PC-3 (cell line): ENCODE measurements at regions not wholly inside any gene's neighbourhood (a gene's known extent, or its start where the extent isn't known, plus 50 kb on each side); places are given as distances from the start of the nearest gene placed in this dataset.
A peak's percentile ranks its signal among the peaks of the same experiment; 100 is the strongest.
"Not testable (repeated sequence)": the region's sequence is repeated elsewhere in the genome, so short reads cannot be mapped to it uniquely, and the experiment has no call there.

Experiments used
- ATAC-seq: fragments of 200-7000 bp; cut with Tn5 transposase; 2 replicates; pipeline ENCODE4 v1.9.1; 2020; ENCODE audit warnings: mild to moderate bottlenecking, moderate library complexity
- BruUV-seq: library from RNA; stranded (reverse); fragments of 400-500 nt; replicated peaks from 2 replicates; lab custom pipeline; 2021; lab: Mats Ljungman, UMichigan
- CTCF ChIA-PET: fragments of 300-600 bp; sonication (Branson Sonifier 250); formaldehyde crosslinking; loops from one replicate; lab custom pipeline; 2022; ENCODE audit warnings: antibody characterized with exemption; lab: Charles Lee
- POLR2A ChIA-PET: fragments of 300-600 bp; sonication (Branson Sonifier 250); formaldehyde crosslinking; loops from one replicate; lab custom pipeline; 2022; ENCODE audit warnings: antibody characterized with exemption; ENCODE audit not compliant: unreplicated experiment; lab: Charles Lee
- DNase-seq: peaks from one replicate; pipeline ENCODE4 v3.0.0-alpha.2; 2015
- H2AFZ ChIP-seq: fragments of 300-600 bp; sonication (generic); 2 replicates; pipeline ENCODE4 v1.6.0; 2016; ENCODE audit warnings: antibody characterized with exemption, low read length
- H3F3A ChIP-seq: fragments of 300-600 bp; sonication (generic); one replicate; pipeline ENCODE4 v1.6.0; 2017; ENCODE audit warnings: antibody characterized with exemption, low read length, control low read depth, mild to moderate bottlenecking; ENCODE audit not compliant: unreplicated experiment
- H3K27ac ChIP-seq: fragments of 300-600 bp; sonication (generic); 2 replicates; pipeline ENCODE4 v1.5.1; 2016; ENCODE audit warnings: mild to moderate bottlenecking, low read length
- H3K27me3 ChIP-seq: fragments of 300-600 bp; sonication (generic); 2 replicates; pipeline ENCODE4 v1.6.1; 2016; ENCODE audit warnings: low read length, mixed read lengths
- H3K36me3 ChIP-seq: fragments of 300-600 bp; sonication (generic); 2 replicates; pipeline ENCODE4 v1.6.1; 2016; ENCODE audit warnings: low read depth, mixed run types, low read length, mixed read lengths
- H3K4me1 ChIP-seq: fragments of 300-600 bp; sonication (generic); 2 replicates; pipeline ENCODE4 v1.5.1; 2016; ENCODE audit warnings: low read length; ENCODE audit not compliant: insufficient read depth
- H3K4me2 ChIP-seq: fragments of 300-600 bp; sonication (generic); 2 replicates; pipeline ENCODE4 v1.6.0; 2016; ENCODE audit warnings: low read length
- H3K4me3 ChIP-seq: fragments of 300-600 bp; sonication (generic); 2 replicates; pipeline ENCODE4 v1.5.1; 2016; ENCODE audit warnings: mild to moderate bottlenecking, low read length, mixed read lengths
- H3K79me2 ChIP-seq: fragments of 300-600 bp; sonication (generic); 2 replicates; pipeline ENCODE4 v1.6.1; 2017; ENCODE audit warnings: low read length, mixed read lengths
- H3K9ac ChIP-seq: fragments of 300-600 bp; sonication (generic); 2 replicates; pipeline ENCODE4 v1.6.0; 2016; ENCODE audit warnings: mild to moderate bottlenecking, low read length
- H3K9me2 ChIP-seq: fragments of 300-600 bp; sonication (generic); replicated peaks from 2 replicates; pipeline ENCODE4 v1.6.1; 2016; ENCODE audit warnings: mixed run types, low read length, mixed read lengths
- H3K9me3 ChIP-seq: fragments of 300-600 bp; sonication (generic); 2 replicates; pipeline ENCODE4 v1.6.1; 2016; ENCODE audit warnings: low read length, mixed read lengths
- H4K20me1 ChIP-seq: fragments of 300-600 bp; sonication (generic); 2 replicates; pipeline ENCODE4 v1.6.1; 2016; ENCODE audit warnings: low read length, mixed read lengths
- EZH2 ChIP-seq: fragments of 300-600 bp; sonication (generic); IDR thresholded peaks from one replicate; pipeline ENCODE4 v1.6.1; 2017; ENCODE audit warnings: antibody characterized with exemption, mild to moderate bottlenecking, low read length; ENCODE audit not compliant: unreplicated experiment
- EZH2phosphoT487 ChIP-seq: fragments of 300-600 bp; sonication (generic); IDR thresholded peaks from 2 replicates; pipeline ENCODE4 v1.6.1; 2018; ENCODE audit warnings: mild to moderate bottlenecking, antibody characterized with exemption, low read length, borderline replicate concordance
- intact Hi-C: fragments of 100-400 bp; cut with micrococcal nuclease; formaldehyde crosslinking; loops from 2 replicates; pipeline ENCODE4 v1.9.0; 2023
- TF ChIP-seq, protein P1 (sequence below): fragments of 300-600 bp; sonication (generic); conservative IDR thresholded peaks from 2 replicates; pipeline ENCODE4 v1.5.1; 2017; ENCODE audit warnings: antibody characterized with exemption, low read depth, mild to moderate bottlenecking, low read length

DNA sequence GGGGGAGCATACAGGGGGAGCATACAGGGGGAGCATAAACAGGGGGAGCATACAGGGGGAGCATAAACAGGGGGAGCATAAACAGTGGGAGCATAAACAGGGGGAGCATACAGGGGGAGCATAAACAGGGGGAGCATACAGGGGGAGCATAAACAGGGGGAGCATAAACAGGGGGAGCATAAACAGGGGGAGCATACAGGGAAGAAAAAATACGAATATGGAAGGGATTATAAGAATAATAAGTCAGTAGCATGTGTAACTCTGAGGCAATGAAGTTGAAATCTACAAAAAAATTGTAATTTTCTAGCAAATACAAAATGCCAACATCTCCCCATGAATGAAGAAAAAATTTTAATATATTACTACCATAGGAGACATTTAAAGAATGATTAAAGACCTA is 101.3 kb upstream of the FOXQ1 start:
- DNase-seq, intact Hi-C loops, H3K4me1 ChIP-seq, POLR2A ChIA-PET, H3K4me2 ChIP-seq, H3K36me3 ChIP-seq, H3K9me2 ChIP-seq, ATAC-seq, H2AFZ ChIP-seq, H3K27ac ChIP-seq, CTCF ChIA-PET, H3K9ac ChIP-seq, H3F3A ChIP-seq, H3K9me3 ChIP-seq, H3K4me3 ChIP-seq, BruUV-seq, H4K20me1 ChIP-seq, H3K79me2 ChIP-seq: not testable (repeated sequence)
- H3K27me3 ChIP-seq = peaks cover 73% of the 10 kb centered on the region

DNA sequence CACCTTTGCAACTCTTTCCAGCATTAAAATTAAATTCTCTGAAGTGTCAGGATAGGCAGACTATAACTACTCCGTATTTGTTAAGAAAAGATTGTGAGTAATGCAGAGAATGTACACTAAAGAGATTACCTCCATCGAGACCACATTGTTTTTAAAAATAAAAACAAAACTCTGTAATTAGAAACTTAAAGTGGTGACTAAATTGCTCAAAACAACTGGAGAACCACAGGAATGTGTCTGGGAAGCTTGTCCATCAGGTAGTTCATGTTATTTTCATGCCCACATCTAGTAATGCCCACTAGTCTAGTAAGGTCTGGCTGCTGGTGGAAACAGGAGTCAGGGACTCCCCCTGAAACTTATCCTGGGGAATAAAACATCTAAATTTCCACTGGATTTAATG is 103.0 kb upstream of the FOXQ1 start:
- H3K9me3 ChIP-seq = no peaks in the 10 kb centered on the region
- no peaks in the 10 kb centered on the region for H3F3A ChIP-seq
- H3K9me2 ChIP-seq = no peaks in the 10 kb centered on the region
- ChIA-PET CTCF (no interaction called here), POLR2A (no interaction called here)
- DNase-seq (peak; percentile 7), ATAC-seq (no peak)
- no peaks in the 10 kb centered on the region for H4K20me1 ChIP-seq
- no TSS peak for BruUV-seq
- intact Hi-C loops = no loop called here
- H3K4me1 ChIP-seq = no peaks in the 10 kb centered on the region
- no peak overlapping the region for H3K4me3 ChIP-seq
- no peak overlapping the region for H3K9ac ChIP-seq
- H3K27ac ChIP-seq = no peak overlapping the region
- no peaks in the 10 kb centered on the region for H3K79me2 ChIP-seq
- no peak for TF ChIP-seq EZH2phosphoT487
- no peak for TF ChIP-seq EZH2
- TF ChIP-seq, protein P1, sequence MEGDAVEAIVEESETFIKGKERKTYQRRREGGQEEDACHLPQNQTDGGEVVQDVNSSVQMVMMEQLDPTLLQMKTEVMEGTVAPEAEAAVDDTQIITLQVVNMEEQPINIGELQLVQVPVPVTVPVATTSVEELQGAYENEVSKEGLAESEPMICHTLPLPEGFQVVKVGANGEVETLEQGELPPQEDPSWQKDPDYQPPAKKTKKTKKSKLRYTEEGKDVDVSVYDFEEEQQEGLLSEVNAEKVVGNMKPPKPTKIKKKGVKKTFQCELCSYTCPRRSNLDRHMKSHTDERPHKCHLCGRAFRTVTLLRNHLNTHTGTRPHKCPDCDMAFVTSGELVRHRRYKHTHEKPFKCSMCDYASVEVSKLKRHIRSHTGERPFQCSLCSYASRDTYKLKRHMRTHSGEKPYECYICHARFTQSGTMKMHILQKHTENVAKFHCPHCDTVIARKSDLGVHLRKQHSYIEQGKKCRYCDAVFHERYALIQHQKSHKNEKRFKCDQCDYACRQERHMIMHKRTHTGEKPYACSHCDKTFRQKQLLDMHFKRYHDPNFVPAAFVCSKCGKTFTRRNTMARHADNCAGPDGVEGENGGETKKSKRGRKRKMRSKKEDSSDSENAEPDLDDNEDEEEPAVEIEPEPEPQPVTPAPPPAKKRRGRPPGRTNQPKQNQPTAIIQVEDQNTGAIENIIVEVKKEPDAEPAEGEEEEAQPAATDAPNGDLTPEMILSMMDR = no peak
- H3K27me3 ChIP-seq = peaks cover 62% of the 10 kb centered on the region
- H3K4me2 ChIP-seq = no peak overlapping the region
- H3K36me3 ChIP-seq = no peaks in the 10 kb centered on the region
- no peak overlapping the region for H2AFZ ChIP-seq

DNA sequence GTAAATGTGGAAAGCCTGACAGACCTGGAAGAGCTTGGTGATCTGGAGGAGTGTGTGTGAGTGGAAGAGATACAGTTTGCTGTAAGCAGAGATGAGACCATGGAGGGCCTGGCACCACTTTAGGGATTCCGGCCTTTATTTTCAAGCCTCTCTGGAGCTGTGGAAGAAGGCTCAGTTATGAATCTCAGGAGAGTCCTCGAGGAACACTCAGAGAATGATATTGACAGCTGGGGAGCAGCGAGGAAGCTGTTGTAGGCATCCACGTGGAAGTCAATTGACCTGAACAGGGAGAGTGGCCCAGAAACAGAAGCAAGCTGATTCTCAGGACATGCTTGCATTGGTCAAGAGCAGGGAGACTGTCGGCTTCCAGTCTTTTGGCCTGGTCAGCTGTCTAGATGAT is 108.4 kb upstream of the FOXQ1 start:
- Histone ChIP-seq H3K27me3 (peaks cover 77% of the 10 kb centered on the region), H3K4me1 (no peaks in the 10 kb centered on the region), H4K20me1 (no peaks in the 10 kb centered on the region), H3K9me3 (no peaks in the 10 kb centered on the region), H3K27ac (no peak overlapping the region), H2AFZ (no peak overlapping the region), H3K9ac (no peak overlapping the region), H3F3A (no peaks in the 10 kb centered on the region), H3K4me2 (no peak overlapping the region), H3K9me2 (no peaks in the 10 kb centered on the region), H3K4me3 (no peak overlapping the region), H3K79me2 (no peaks in the 10 kb centered on the region), H3K36me3 (no peaks in the 10 kb centered on the region)
- CTCF ChIA-PET = interaction anchor here (0.5 kb wide), 1 partner anchor 291 kb away, joined by 4 read pairs; no protein-coding TSS in a partner anchor
- intact Hi-C loops = no loop called here
- no peak for ATAC-seq
- TF ChIP-seq EZH2 (no peak), EZH2phosphoT487 (no peak)
- TF ChIP-seq, protein P1 = no peak
- POLR2A ChIA-PET = no interaction called here
- no peak for DNase-seq
- BruUV-seq = no TSS peak
